ENCODE measurements at regions not wholly inside any gene's neighbourhood (a gene's known extent, or its start where the extent isn't known, plus 50 kb on each side); places are given as distances from the start of the nearest gene placed in this dataset.

GRCh38 chr12:88865537-88865936, 285.3 kb upstream of the KITLG start:
- TF ChIP-seq CTCF (IDR thresholded peaks at IDR 0.05), result no peak

GRCh38 chr12:88860851-88861250, 280.6 kb upstream of the KITLG start:
- no peak for TF ChIP-seq CTCF (IDR thresholded peaks at IDR 0.05)

- TF ChIP-seq CTCF (IDR thresholded peaks at IDR 0.05), result no peak
These were observed 275.9 kb upstream of the KITLG start for GRCh38 chr12:88856201-88856600.

- no peak for TF ChIP-seq CTCF (IDR thresholded peaks at IDR 0.05)
These were observed 275.0 kb upstream of the KITLG start for GRCh38 chr12:88855301-88855700.

- TF ChIP-seq CTCF (IDR thresholded peaks at IDR 0.05), result no peak
These were observed 274.0 kb upstream of the KITLG start for GRCh38 chr12:88854260-88854659.

- TF ChIP-seq CTCF (IDR thresholded peaks at IDR 0.05), result no peak
These were observed 264.2 kb upstream of the KITLG start for GRCh38 chr12:88844426-88844825.

GRCh38 chr12:88842314-88842713, 262.0 kb upstream of the KITLG start:
- no peak for TF ChIP-seq CTCF (IDR thresholded peaks at IDR 0.05)

- no peak for TF ChIP-seq CTCF (IDR thresholded peaks at IDR 0.05)
These were observed 259.2 kb upstream of the KITLG start for GRCh38 chr12:88839486-88839885.
